Dermis blood vessel endothelial cell (primary cell): ENCODE measurements at regions not wholly inside any gene's neighbourhood (a gene's known extent, or its start where the extent isn't known, plus 50 kb on each side); places are given as distances from the start of the nearest gene placed in this dataset.
"Not testable (repeated sequence)": the region's sequence is repeated elsewhere in the genome, so short reads cannot be mapped to it uniquely, and the experiment has no call there.

Experiments
- DNase-seq: peaks from one replicate; pipeline ENCODE4 v3.0.0; 2010

DNA sequence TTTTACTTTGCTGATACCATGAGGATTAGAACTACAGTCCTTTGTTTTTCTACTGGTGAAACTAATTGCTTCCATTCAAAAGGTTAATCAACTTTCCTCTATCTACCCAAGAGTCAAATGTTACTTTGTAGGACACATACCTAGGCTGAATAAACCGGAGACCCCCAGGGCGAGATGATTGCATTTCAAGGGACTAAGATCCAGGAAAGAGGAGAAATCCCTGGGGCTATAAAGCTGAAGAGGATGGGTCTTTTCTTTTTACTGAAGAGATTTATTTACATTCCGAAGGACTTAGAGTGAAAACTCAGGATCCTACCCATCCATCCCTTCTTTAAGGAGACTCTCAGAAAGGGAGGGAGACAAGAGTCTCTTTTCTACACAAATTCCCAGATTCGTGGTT is 331.9 kb downstream of the CDH19 start:
- no peak for DNase-seq

DNA sequence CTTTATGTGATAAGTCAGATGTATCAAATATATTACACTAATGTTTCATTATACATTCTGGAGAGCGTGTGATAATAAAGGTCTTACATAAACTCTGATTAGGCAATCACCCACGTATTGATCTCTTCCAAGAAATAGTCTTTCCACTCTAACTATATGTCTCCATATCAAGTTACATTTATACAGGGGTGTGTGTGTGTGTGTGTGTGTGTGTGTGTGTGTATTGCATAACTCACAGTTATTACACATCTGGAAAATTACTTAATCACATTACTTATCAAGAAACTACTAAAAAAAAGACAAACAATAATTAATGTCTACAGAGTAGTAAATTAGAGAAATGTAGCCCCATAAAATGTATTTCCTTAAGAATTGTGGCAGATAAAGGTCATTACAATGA is 339.8 kb downstream of the CDH19 start:
- DNase-seq = no peak

DNA sequence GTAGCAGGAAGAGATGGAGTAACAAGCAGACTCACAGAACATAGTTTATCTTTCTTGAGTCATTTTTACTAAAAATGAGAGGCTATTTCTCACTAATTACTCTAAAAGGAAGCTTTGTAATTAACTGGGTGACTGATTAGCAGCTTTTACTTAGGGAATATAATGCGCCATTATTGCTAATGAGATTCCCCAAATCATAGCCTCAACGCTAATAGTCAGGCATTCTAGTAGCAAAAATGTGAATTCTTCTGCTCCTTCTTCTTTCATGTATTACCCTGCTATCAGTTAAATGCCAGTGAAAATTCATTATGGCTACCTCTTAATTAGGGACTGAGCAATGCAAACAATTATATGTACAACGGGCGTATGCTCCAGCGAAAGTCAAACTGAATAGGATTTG is 349.8 kb downstream of the CDH19 start:
- DNase-seq = no peak

DNA sequence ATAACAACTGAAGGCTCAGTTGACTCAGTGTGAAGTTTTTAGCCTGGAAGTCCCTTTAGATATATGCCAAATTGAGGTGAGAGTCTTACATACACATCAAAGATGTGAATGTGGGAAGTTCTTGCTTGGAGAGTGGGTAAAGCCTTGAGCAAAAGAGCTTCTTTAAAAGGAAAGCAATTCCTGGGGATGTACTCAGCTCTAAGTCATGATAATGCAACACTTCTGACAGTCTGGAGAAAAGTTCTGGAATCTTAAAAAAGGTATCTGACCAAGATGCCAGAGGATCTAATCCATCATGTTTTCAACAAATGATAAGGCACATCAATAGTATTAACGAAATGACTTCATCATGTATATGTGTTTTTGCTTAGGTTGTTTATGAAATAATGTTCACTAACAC is 351.2 kb downstream of the CDH19 start:
- no peak for DNase-seq

DNA sequence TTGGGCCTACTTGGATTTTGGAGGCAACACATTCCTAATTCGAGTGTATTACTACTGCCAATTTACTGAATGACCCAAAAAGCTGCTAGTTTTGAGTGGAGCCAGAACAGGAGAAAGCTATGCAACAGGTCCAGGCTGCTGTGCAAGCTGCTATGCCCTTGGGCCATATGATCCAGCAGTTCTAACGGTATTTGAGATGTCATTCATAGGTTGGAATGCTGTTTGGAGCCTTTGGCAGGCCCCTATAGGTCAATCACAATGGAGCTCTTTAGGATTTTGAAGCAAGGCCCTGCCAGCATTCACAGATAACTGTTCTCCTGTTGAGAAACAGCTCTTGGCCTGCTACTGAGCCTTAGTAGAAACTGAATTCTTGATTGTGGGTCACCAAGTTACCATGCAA is 368.7 kb downstream of the CDH19 start:
- DNase-seq = no peak

DNA sequence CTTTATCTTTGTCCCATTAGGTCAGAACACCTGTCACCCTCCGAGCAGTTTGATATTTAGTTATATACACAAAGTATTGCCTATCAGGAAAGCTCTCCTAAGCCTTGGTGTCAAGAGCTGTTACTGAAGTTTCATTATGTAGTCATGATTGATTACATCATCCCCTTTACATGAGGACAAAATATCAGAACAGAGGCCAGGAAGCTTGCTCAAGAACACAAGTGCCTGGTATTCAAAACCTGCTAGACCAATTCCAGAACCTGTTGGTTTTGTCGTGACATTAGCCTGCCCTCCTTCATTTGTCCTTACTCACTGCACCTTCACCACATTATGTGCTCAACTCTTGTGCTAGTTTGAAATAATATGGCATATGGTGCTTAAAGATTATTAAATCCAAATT is 377.1 kb downstream of the CDH19 start:
- no peak for DNase-seq

DNA sequence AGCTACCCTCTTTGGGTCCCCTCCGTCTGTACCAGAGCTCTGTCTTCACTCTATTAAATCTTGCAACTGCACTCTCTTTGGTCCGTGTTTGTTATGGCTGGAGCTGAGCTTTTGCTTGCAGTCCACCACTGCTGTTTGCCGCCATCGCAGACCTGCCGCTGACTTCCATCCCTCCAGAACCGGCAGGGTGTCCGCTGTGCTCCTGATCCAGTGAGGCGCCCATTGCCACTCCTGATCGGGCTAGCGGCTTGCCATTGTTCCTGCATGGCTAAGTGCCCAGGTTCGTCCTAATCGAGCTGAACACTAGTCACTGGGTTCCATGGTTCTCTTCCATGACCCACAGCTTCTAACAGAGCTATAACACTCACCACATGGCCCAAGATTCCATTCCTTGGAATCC is 380.6 kb downstream of the CDH19 start:
- not testable (repeated sequence) for DNase-seq

DNA sequence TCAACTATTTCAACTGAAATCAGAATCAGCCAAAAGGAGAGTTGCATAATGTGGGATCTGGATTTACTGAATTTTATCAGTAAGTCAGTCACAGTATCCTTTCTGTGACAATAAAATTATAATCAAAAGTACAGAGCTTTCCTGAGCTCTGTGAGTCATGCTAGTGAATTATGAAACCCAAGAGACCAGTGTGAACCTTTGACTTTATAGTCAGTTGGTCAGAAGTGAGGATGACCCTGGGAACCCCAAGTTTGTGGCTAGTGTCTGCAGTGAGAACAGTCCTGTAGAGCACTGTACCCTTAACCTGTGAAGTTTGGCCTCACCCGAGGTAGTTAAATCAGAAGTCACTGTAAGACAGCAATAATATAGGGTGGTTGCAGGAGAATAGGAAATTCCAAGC is 381.7 kb downstream of the CDH19 start:
- DNase-seq = no peak

DNA sequence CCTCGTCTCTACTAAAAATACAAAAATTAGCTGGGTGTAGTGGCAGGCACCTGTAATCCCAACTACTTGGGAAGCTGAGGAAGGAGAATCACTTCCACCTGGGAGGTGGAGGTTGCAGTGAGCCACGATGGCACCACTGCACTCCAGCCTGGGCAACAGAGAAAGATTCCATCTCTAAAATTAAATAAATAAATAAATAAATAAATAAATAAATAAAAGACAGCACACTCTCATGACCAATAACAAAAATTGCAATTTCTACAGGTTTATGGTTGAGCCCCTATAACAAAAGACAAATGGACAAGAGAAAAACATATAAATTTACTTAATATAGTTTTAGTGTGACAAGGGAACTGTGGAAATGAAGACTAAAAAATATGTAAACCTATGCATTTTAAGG is 384.1 kb downstream of the CDH19 start:
- no peak for DNase-seq

DNA sequence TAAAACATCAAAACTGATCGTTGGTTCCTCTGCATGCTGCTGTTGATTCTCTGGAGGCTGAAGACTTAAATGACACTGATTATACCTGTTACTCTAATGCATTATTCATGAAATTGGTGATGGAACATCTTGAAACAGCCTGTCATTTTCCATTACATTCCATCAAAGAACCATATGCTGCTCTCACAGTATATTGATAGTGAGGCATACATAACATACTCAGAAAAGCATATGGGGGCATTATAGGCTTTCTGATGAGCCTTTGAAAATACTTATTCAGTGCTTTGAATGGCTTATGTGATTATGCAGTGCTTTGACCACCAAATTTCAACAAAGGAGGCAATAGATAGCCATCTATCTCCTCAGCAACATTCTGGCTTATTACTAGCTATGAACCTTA is 392.1 kb downstream of the CDH19 start:
- DNase-seq = no peak

DNA sequence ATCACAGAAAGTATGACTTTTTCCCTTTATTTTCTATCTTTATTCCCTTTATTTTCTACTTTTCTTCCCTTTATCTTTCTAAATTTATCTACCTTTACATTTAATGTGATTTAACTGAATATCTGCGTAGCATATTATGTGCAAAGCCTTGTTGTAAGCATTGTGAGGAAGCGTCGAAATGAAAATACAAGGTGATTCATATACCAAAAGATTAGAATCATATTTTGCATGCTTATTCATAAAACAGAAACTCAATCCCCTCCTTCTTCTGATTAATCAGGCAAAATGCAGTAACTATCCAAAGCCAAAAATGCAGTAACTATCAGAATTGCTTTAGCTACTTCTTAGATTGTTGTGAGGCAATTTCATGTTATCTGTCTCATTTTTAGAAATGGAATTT is 393.0 kb downstream of the CDH19 start:
- DNase-seq = no peak

DNA sequence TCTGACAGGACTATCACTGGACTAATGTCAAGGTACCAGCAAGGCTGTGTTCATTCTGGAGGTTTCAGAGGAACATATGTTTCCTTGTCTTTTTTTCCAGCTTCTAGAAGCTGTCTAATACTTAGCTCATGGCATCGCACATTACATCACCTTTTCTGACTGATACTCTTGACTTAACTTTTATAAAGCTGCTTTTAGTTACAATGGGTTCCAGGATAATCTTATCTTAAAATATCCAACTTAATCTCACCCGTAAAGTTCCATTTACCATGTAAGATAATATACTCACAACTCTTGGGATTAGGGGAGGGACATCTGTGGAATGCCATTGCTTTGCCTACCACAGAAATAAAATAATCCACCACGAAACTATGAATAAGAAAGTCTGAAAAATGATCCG is 394.2 kb downstream of the CDH19 start:
- no peak for DNase-seq

DNA sequence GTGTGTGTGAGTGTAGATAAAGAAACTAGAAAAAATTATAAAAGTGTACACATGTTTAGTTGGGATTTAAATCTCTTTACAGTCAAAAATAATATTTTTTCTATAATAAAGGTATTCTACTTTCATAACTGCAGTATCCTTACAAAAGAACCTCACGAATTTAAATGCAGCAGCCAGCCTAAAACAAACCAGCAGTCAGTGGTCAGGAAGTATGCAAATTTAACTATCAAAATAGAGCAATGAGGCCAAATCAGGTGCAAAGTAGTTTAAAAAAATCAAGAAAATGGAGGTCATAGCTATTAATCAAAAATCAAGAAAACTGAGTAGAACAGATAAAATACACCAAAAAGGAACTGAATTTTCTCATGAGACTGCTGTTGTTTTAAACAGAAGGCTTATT is 407.1 kb downstream of the CDH19 start:
- DNase-seq = no peak

DNA sequence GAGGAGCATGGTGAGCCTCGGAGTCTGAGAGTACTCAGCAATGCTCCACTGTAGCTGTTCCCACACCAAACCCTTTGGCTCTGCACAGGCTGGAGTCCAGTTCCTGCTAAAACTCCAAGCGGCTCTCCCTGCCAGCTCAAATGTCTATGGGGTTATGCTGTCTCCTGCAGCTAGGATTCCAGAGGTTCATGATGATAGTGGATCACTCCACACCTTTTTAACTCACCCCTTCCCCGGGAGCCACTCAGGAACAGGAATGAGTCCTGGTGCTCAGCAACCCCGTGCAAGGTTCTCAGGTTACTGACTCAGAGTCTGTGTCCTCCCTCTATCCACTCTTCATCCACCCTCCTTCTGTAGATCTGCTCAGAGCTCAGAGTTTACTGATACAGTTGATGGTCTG is 410.0 kb downstream of the CDH19 start:
- DNase-seq = no peak

DNA sequence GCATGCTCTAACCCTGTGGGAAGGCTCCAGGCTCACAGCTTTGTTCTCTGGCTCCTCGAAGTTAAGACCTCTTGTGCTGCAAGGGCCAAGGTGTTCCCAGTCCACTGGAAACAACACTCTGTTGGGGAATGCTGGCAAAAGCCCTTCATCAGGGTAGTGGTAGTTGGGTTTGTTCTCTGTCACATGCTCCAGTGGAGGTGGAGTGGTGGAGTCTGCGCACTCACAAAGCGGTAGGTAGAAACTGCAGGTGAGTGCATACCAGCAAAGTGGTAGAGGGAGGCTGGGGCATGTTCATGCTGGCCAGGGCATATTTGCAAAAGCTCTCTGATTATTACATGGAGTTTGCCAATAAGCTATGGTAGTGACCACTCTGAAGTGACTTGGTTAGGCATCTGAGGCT is 410.5 kb downstream of the CDH19 start:
- DNase-seq = no peak

DNA sequence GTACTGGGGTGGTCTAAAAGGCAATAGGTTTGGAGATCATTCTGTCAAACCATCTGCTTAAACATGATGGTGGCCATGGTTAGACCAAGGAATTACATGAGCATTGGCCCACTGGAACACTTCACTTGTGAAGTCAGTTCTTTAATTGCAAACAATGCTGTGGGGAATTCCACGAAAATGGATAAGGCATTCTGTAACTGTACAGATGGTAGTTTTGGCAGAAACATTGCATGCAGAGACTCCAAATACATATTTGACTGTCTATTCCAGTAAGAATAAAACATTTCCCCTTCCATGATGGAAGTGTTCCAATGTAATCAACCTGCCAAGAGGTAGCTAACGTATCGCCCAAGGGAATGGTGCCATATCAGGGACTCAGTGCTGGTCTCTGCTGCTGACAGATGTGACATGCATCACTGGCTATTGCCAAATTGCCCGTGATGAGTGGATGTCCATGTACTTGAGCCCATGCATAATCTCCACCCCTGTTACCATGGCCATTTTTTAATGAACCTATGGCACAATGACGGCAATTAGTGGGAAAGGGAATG is 417.9 kb downstream of the CDH7 start:
- DNase-seq = no peak

DNA sequence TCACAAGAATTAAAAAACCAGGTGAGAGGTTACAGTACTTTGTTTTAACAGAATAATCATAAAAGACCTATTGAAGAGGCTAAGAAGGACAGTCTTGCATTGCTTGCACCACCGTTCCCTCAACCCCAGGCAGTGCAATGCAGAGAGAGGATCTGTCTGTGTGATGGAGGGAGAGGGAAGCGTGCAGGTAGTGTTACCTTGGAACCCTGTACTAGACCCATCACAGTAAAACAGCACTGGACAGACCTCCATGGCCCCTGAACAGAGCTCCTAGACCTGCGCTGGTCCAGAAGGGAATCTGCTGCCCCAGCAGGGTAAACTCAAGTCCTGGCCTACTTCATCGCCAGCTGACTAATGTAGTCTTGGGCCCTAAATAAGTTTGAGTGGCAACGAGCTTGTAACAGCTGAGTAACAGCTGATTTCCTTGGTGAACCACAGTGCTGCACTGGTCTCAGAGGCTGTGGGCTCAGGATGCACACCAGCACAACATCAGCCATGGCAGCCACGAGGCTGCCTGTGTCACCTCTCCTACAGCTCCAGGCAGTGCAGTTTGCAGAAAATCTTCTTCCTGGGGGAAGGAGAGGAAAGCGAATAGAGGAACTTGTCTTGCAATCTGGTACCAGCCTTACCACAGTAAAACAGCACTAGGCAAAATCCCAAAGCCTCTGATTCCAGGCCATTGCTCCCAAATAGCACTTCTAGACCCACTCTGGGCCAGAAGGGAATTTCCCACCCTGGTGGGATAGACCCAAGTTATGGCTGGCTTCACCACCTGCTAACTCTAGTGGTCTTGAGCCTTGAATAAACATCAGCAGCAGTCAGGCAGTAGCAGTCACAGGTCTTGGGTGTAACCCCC is 417.2 kb downstream of the CDH7 start:
- DNase-seq = no peak

DNA sequence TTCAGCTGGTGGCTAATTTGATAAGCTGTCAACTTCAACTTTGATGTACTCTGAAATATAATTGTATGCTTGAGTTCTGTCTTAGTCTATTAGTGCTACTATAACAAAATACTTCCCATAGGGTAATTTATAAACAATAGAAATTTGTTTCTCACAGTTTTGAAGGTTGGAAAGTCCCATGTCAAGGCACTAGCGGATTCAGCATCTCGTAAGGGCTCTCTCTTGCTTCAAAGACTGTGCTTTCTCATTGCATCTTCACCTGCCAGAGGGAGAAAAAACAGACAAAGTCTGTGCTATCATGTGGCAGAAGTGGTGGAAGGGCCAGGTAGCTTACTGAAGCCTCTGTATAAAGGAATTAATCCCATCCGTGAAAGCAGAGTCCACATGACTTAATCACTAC is 409.2 kb downstream of the CDH7 start:
- DNase-seq = no peak

DNA sequence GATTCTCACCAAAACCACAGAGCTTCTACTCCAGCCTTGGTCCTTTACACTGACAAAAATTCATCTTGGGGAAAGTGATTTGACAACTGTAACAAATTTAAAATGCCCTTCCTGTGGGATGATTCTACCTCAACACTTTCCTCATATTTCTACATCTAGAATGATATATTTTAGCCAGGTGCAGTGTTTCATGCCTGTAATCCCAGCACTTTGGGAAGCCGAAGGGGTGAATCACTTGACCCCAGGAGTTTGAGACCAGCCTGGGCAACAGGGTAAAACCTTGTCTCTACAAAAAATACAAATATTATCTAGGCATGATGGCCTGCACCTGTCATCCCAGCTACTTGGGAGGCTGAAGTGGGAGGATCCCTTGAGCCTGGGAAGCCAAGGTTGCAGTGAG is 408.6 kb downstream of the CDH7 start:
- no peak for DNase-seq

DNA sequence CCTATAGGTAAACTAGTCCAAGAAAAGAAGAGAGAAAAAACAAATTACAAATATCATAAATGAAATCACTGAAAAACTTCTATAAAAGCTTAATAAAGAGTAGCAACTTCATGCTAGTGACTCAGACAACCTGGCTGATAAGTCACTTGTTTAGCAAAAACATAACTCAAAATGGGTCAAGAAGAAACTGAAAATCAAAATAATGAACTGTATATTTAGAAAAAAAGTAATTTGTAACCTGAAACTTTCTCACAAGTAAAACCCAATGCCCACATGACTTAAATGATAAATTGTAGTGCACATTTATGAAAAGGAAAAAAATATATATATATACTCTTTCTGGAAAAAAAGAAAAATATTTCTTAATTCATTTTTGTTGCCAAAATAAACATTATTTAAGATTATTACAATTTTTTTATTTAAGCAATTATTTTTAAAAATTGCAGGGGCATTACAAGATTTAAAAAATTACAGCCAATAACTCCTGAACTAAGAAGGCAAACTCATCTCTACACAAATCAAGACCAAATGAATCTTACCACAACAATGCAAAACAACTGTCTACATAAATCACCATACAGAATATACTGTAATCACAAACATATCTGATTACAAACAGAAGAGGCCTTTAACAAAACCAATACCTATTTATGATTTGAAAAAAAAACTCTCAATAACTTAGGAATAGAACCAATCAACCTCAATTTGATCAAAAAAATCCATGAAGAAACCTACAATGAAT is 406.3 kb downstream of the CDH7 start:
- no peak for DNase-seq

DNA sequence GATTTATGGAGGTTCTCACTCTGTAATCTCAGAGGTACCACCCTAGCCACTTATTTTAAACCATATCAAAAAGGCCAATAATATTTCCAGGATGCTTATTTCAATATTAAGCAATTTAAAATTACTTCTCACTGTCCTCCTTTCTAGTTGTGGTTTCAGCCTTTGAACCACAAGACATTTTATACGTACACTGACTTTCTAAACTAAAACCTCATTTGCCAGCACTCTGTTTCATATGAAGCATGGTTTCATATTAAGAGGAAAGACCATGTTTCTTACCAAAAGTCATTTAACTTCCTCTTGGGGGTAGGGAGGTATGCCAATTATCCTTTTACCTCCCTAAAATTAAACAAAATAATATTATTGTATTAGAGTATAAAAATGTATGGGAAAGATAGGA is 399.8 kb downstream of the CDH7 start:
- DNase-seq = no peak

DNA sequence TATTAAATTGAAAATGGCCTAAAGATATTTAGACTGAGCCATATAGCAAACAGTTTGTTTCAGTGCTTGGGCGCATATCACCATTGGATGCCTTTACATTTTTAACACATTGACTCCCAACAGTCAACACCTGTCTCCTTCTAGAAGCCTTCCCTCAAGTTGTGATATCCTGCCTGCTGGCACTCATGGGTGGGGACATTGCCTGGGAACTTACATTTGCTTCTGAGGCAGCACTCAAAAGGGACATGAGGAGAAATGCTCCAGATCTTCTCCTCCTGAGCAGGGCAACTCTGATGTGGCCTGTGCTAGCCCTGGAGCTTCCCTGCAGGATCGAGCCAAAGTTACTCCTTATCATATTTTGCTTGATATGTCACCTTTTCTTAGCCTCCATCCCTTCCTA is 392.2 kb downstream of the CDH7 start:
- no peak for DNase-seq

DNA sequence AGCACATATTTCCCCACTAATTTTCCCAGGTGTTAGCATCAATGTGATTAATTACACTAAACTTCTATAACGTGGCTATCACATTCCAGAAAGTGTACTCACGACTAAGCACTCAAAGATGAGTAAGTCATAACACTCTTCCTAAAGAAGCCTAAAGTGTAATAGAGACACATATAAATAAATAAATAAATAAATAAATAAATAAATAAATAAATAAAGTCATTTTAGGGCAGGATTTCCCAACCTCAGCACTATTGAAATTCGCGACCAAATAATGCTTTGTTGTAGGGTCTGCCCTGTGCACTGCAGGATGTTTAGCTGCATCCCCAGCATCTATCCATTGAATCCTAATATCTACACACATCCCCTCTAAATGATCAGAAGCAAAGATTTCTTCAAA is 390.9 kb downstream of the CDH7 start:
- DNase-seq = no peak

DNA sequence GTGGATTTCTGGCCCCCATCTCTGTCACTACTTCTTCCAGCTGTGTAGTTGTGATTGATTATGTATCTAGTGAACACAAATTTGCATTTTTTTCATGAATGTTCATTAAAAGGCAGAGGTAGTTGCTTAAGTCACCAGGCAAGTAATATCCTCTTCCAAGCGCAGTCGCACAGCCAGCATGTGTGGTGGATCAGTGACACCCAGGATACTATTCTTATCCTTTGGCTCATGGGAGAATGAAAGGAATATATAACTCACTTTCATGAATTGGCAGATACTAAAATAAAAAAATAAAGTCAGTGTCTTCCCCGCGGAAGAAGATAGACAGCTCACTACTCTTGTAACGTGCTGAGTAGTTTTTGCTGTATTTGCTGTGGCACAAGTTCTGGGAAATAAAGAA is 387.8 kb downstream of the CDH7 start:
- no peak for DNase-seq
